Suprapubic skin (tissue), 4 donors: ENCODE measurements at regions not wholly inside any gene's neighbourhood (a gene's known extent, or its start where the extent isn't known, plus 50 kb on each side); places are given as distances from the start of the nearest gene placed in this dataset.

Experiments used
- DNase-seq, 2 donors: peaks; one replicate each; pipeline ENCODE4 v3.0.0-alpha.2; 2019; ENCODE audit warnings: low spot score in 2 of 2
- H3K27ac ChIP-seq: fragments of 200-600 bp; sonication (generic); one replicate; pipeline ENCODE4 v1.5.1; 2019
- H3K27me3 ChIP-seq: fragments of 200-600 bp; sonication (generic); one replicate; pipeline ENCODE4 v1.5.1; 2019
- H3K36me3 ChIP-seq: fragments of 200-600 bp; sonication (generic); one replicate; pipeline ENCODE4 v1.5.1; 2019
- H3K4me1 ChIP-seq: fragments of 200-600 bp; sonication (generic); one replicate; pipeline ENCODE4 v1.5.1; 2019
- H3K4me3 ChIP-seq: fragments of 200-600 bp; sonication (generic); one replicate; pipeline ENCODE4 v1.5.1; 2019; ENCODE audit warnings: mild to moderate bottlenecking
- H3K9me3 ChIP-seq: fragments of 200-600 bp; sonication (generic); one replicate; pipeline ENCODE4 v1.5.1; 2019
- CTCF ChIP-seq, 2 donors: fragments of 200-600 bp in 1 of 2; fragments of 450-650 bp in 1 of 2; sonication (generic) in 1 of 2; IDR thresholded peaks; one replicate each; pipeline ENCODE4 v1.5.1; 2016 to 2019; ENCODE audit warnings: antibody characterized with exemption in 2 of 2, mild to moderate bottlenecking in 1 of 2, moderate library complexity in 1 of 2
- EP300 ChIP-seq: sonication (generic); formaldehyde crosslinking; IDR thresholded peaks from one replicate; pipeline ENCODE4 v1.6.1; 2017; ENCODE audit warnings: antibody characterized with exemption
- POLR2A ChIP-seq, 2 donors: fragments of 450-650 bp; IDR thresholded peaks; one replicate each; pipeline ENCODE4 v1.6.1; 2017; ENCODE audit warnings: antibody characterized with exemption in 2 of 2, mild to moderate bottlenecking in 2 of 2, moderate library complexity in 2 of 2
- POLR2AphosphoS5 ChIP-seq, 3 donors: sonication (generic); formaldehyde crosslinking; IDR thresholded peaks; one replicate each; pipeline ENCODE4 v1.6.1; 2017; ENCODE audit warnings: antibody characterized with exemption in 3 of 3
- whole genome bisulfite sequencing: methylation state at CpG from one replicate; pipeline ENCODE4 v1.1.5; 2018; 5-methylcytosine and 5-hydroxymethylcytosine counted together

GRCh38 chr2:144082777-144083176 is 437.1 kb downstream of the ZEB2 start:
- no peaks in the 10 kb centered on the region for H3K36me3 ChIP-seq
- DNase-seq: no peak
- no peaks in the 10 kb centered on the region for H3K9me3 ChIP-seq
- no peaks in the 10 kb centered on the region for H3K27me3 ChIP-seq
- H3K4me3 ChIP-seq: no peak overlapping the region
- peaks cover 5% of the 10 kb centered on the region for H3K4me1 ChIP-seq
- no peak overlapping the region for H3K27ac ChIP-seq
- 96% methylated on average over 3 of the region's 3 CpGs for WGBS
- TF ChIP-seq CTCF (IDR thresholded peaks at IDR 0.05) (no peak), POLR2A (IDR thresholded peaks at IDR 0.05) (no peak), POLR2AphosphoS5 (IDR thresholded peaks at IDR 0.05) (no peak), EP300 (no peak)

GRCh38 chr2:144082327-144082726 is 437.6 kb downstream of the ZEB2 start:
- H3K4me3 ChIP-seq: no peak overlapping the region
- H3K27me3 ChIP-seq: no peaks in the 10 kb centered on the region
- no peak for TF ChIP-seq CTCF (IDR thresholded peaks at IDR 0.05)
- TF ChIP-seq EP300: no peak
- TF ChIP-seq POLR2AphosphoS5 (IDR thresholded peaks at IDR 0.05): no peak
- no peak for TF ChIP-seq POLR2A (IDR thresholded peaks at IDR 0.05)
- no peak overlapping the region for H3K27ac ChIP-seq
- H3K9me3 ChIP-seq: no peaks in the 10 kb centered on the region
- no peak for DNase-seq
- no peaks in the 10 kb centered on the region for H3K36me3 ChIP-seq
- H3K4me1 ChIP-seq: peaks cover 5% of the 10 kb centered on the region

GRCh38 chr2:144081272-144081671 is 438.6 kb downstream of the ZEB2 start:
- H3K27ac ChIP-seq: no peak overlapping the region
- H3K27me3 ChIP-seq: no peaks in the 10 kb centered on the region
- DNase-seq: no peak
- no peak overlapping the region for H3K4me3 ChIP-seq
- H3K9me3 ChIP-seq: no peaks in the 10 kb centered on the region
- no peak for TF ChIP-seq CTCF (IDR thresholded peaks at IDR 0.05)
- no peak for TF ChIP-seq POLR2AphosphoS5 (IDR thresholded peaks at IDR 0.05)
- no peak for TF ChIP-seq EP300
- TF ChIP-seq POLR2A (IDR thresholded peaks at IDR 0.05): no peak
- 89% methylated on average over 2 of the region's 2 CpGs for WGBS
- H3K36me3 ChIP-seq: no peaks in the 10 kb centered on the region
- H3K4me1 ChIP-seq: peaks cover 5% of the 10 kb centered on the region

- H3K27ac ChIP-seq: no peak overlapping the region
- DNase-seq: no peak
- H3K4me1 ChIP-seq: peaks cover 5% of the 10 kb centered on the region
- no peaks in the 10 kb centered on the region for H3K9me3 ChIP-seq
- H3K4me3 ChIP-seq: no peak overlapping the region
- no peaks in the 10 kb centered on the region for H3K36me3 ChIP-seq
- no peaks in the 10 kb centered on the region for H3K27me3 ChIP-seq
- TF ChIP-seq POLR2A (IDR thresholded peaks at IDR 0.05) (no peak), EP300 (no peak), CTCF (IDR thresholded peaks at IDR 0.05) (no peak), POLR2AphosphoS5 (IDR thresholded peaks at IDR 0.05) (no peak)
Observed at GRCh38 chr2:144079803-144080202, 440.1 kb downstream of the ZEB2 start.

- no peak for TF ChIP-seq POLR2A (IDR thresholded peaks at IDR 0.05)
- TF ChIP-seq CTCF (IDR thresholded peaks at IDR 0.05): no peak
- TF ChIP-seq EP300: no peak
- no peak for TF ChIP-seq POLR2AphosphoS5 (IDR thresholded peaks at IDR 0.05)
- 74% methylated on average over 3 of the region's 3 CpGs for WGBS
- H3K4me1 ChIP-seq: peaks cover 5% of the 10 kb centered on the region
- no peaks in the 10 kb centered on the region for H3K36me3 ChIP-seq
- no peak overlapping the region for H3K27ac ChIP-seq
- no peak overlapping the region for H3K4me3 ChIP-seq
- DNase-seq: no peak
- H3K9me3 ChIP-seq: no peaks in the 10 kb centered on the region
- no peaks in the 10 kb centered on the region for H3K27me3 ChIP-seq
Observed at GRCh38 chr2:144078802-144079724, 440.9 kb downstream of the ZEB2 start.
